CD4-positive, alpha-beta T cell treated with Interleukin-4 for 4 hours (primary cell): ENCODE measurements at regions not wholly inside any gene's neighbourhood (a gene's known extent, or its start where the extent isn't known, plus 50 kb on each side); places are given as distances from the start of the nearest gene placed in this dataset.

Experiments used
- DNase-seq: peaks from one replicate; pipeline ENCODE4 v3.0.0-alpha.2; 2020

GRCh38 chr5:21694567-21694966 lies 1158.6 kb downstream of the CDH12 start:
- DNase-seq = no peak

GRCh38 chr5:21693591-21693990 lies 1159.6 kb downstream of the CDH12 start:
- DNase-seq = no peak

- DNase-seq = no peak
Observed at GRCh38 chr5:21689587-21689986, 1163.6 kb downstream of the CDH12 start.

- no peak for DNase-seq
Observed at GRCh38 chr5:21688655-21689054, 1164.5 kb downstream of the CDH12 start.

- no peak for DNase-seq
Observed at GRCh38 chr5:21687621-21688020, 1165.5 kb downstream of the CDH12 start.

GRCh38 chr5:21686706-21687105 lies 1166.4 kb downstream of the CDH12 start:
- no peak for DNase-seq

GRCh38 chr5:21685522-21685921 lies 1167.6 kb downstream of the CDH12 start:
- DNase-seq = no peak

- no peak for DNase-seq
Observed at GRCh38 chr5:21684992-21685391, 1168.2 kb downstream of the CDH12 start.

- DNase-seq = no peak
Observed at GRCh38 chr5:21681911-21682310, 1171.2 kb downstream of the CDH12 start.

- DNase-seq = no peak
Observed at GRCh38 chr5:21680641-21681040, 1172.5 kb downstream of the CDH12 start.

- DNase-seq = no peak
Observed at GRCh38 chr5:21680196-21680595, 1172.9 kb downstream of the CDH12 start.

- DNase-seq = no peak
Observed at GRCh38 chr5:21678526-21678925, 1174.6 kb downstream of the CDH12 start.

GRCh38 chr5:21672911-21673310 lies 1180.2 kb downstream of the CDH12 start:
- no peak for DNase-seq

- DNase-seq = no peak
Observed at GRCh38 chr5:21672360-21672759, 1180.8 kb downstream of the CDH12 start.

- DNase-seq = no peak
Observed at GRCh38 chr5:21665524-21665923, 1187.6 kb downstream of the CDH12 start.

GRCh38 chr5:21663082-21663481 lies 1190.1 kb downstream of the CDH12 start:
- DNase-seq = no peak

- DNase-seq = no peak
Observed at GRCh38 chr5:21661184-21661583, 1192.0 kb downstream of the CDH12 start.

- no peak for DNase-seq
Observed at GRCh38 chr5:21654556-21654955, 1198.6 kb downstream of the CDH12 start.

GRCh38 chr5:21649969-21650368 lies 1203.2 kb downstream of the CDH12 start:
- DNase-seq = no peak

- DNase-seq = no peak
Observed at GRCh38 chr5:21646469-21646868, 1206.7 kb downstream of the CDH12 start.

- DNase-seq = no peak
Observed at GRCh38 chr5:21644032-21644431, 1209.1 kb downstream of the CDH12 start.

GRCh38 chr5:21642312-21642711 lies 1210.8 kb downstream of the CDH12 start:
- DNase-seq = no peak

- no peak for DNase-seq
Observed at GRCh38 chr5:21623831-21624230, 1229.3 kb downstream of the CDH12 start.

- DNase-seq = no peak
Observed at GRCh38 chr5:21615195-21615765, 1237.9 kb downstream of the CDH12 start.

GRCh38 chr5:21613971-21614488 lies 1239.1 kb downstream of the CDH12 start:
- DNase-seq = no peak
